ENCODE measurements at regions not wholly inside any gene's neighbourhood (a gene's known extent, or its start where the extent isn't known, plus 50 kb on each side); places are given as distances from the start of the nearest gene placed in this dataset.

GRCh38 chr6:126767711-126768110 lies 350.8 kb upstream of the RSPO3 start:
- Histone ChIP-seq H4K20me1 (ENCODE audit: insufficient read depth, low read length) (no peaks in the 10 kb centered on the region), H3K79me2 (ENCODE audit: insufficient read depth, low read length) (no peaks in the 10 kb centered on the region), H3K9me3 (ENCODE audit: low read depth, low read length) (no peaks in the 10 kb centered on the region), H3K27me3 (ENCODE audit: insufficient read depth, low read length) (no peaks in the 10 kb centered on the region), H3K4me2 (ENCODE audit: insufficient read depth, low read length) (no peak overlapping the region), H3K36me3 (ENCODE audit: insufficient read depth, low read length) (no peaks in the 10 kb centered on the region), H3K4me3 (ENCODE audit: insufficient read depth, low read length) (no peak overlapping the region), H3K27ac (ENCODE audit: low read depth, low read length) (no peak overlapping the region), H2AFZ (ENCODE audit: low read length) (no peak overlapping the region), H3K4me1 (ENCODE audit: insufficient read depth, low read length) (no peaks in the 10 kb centered on the region)
- no peak for TF ChIP-seq CTCF (IDR thresholded peaks at IDR 0.05; ENCODE audit: extremely low read depth, low read depth, low read length)
- DNase-seq (ENCODE audit: insufficient read length, low spot score, missing footprints) = no peak

GRCh38 chr6:126770176-126770575 lies 348.3 kb upstream of the RSPO3 start:
- Histone ChIP-seq H3K4me3 (ENCODE audit: insufficient read depth, low read length) (no peak overlapping the region), H3K27ac (ENCODE audit: low read depth, low read length) (no peak overlapping the region), H3K79me2 (ENCODE audit: insufficient read depth, low read length) (no peaks in the 10 kb centered on the region), H2AFZ (ENCODE audit: low read length) (no peak overlapping the region), H4K20me1 (ENCODE audit: insufficient read depth, low read length) (no peaks in the 10 kb centered on the region), H3K4me2 (ENCODE audit: insufficient read depth, low read length) (no peak overlapping the region), H3K36me3 (ENCODE audit: insufficient read depth, low read length) (no peaks in the 10 kb centered on the region), H3K9me3 (ENCODE audit: low read depth, low read length) (no peaks in the 10 kb centered on the region), H3K4me1 (ENCODE audit: insufficient read depth, low read length) (no peaks in the 10 kb centered on the region), H3K27me3 (ENCODE audit: insufficient read depth, low read length) (no peaks in the 10 kb centered on the region)
- no peak for DNase-seq (ENCODE audit: insufficient read length, low spot score, missing footprints)
- TF ChIP-seq CTCF (IDR thresholded peaks at IDR 0.05; ENCODE audit: extremely low read depth, low read depth, low read length) = no peak

GRCh38 chr6:126773112-126773805 lies 345.2 kb upstream of the RSPO3 start:
- Histone ChIP-seq H4K20me1 (ENCODE audit: insufficient read depth, low read length) (no peaks in the 10 kb centered on the region), H3K4me2 (ENCODE audit: insufficient read depth, low read length) (no peak overlapping the region), H3K4me1 (ENCODE audit: insufficient read depth, low read length) (no peaks in the 10 kb centered on the region), H3K4me3 (ENCODE audit: insufficient read depth, low read length) (no peak overlapping the region), H3K27ac (ENCODE audit: low read depth, low read length) (no peak overlapping the region), H2AFZ (ENCODE audit: low read length) (no peak overlapping the region), H3K9me3 (ENCODE audit: low read depth, low read length) (no peaks in the 10 kb centered on the region), H3K36me3 (ENCODE audit: insufficient read depth, low read length) (no peaks in the 10 kb centered on the region), H3K79me2 (ENCODE audit: insufficient read depth, low read length) (no peaks in the 10 kb centered on the region), H3K27me3 (ENCODE audit: insufficient read depth, low read length) (no peaks in the 10 kb centered on the region)
- no peak for TF ChIP-seq CTCF (IDR thresholded peaks at IDR 0.05; ENCODE audit: extremely low read depth, low read depth, low read length)
- no peak for DNase-seq (ENCODE audit: insufficient read length, low spot score, missing footprints)

GRCh38 chr6:126779331-126779730 lies 339.1 kb upstream of the RSPO3 start:
- Histone ChIP-seq H3K9me3 (ENCODE audit: low read depth, low read length) (no peaks in the 10 kb centered on the region), H3K4me3 (ENCODE audit: insufficient read depth, low read length) (no peak overlapping the region), H2AFZ (ENCODE audit: low read length) (no peak overlapping the region), H3K27me3 (ENCODE audit: insufficient read depth, low read length) (no peaks in the 10 kb centered on the region), H3K4me1 (ENCODE audit: insufficient read depth, low read length) (no peaks in the 10 kb centered on the region), H3K4me2 (ENCODE audit: insufficient read depth, low read length) (no peak overlapping the region), H4K20me1 (ENCODE audit: insufficient read depth, low read length) (no peaks in the 10 kb centered on the region), H3K36me3 (ENCODE audit: insufficient read depth, low read length) (no peaks in the 10 kb centered on the region), H3K79me2 (ENCODE audit: insufficient read depth, low read length) (no peaks in the 10 kb centered on the region), H3K27ac (ENCODE audit: low read depth, low read length) (no peak overlapping the region)
- no peak for DNase-seq (ENCODE audit: insufficient read length, low spot score, missing footprints)
- no peak for TF ChIP-seq CTCF (IDR thresholded peaks at IDR 0.05; ENCODE audit: extremely low read depth, low read depth, low read length)

Data from osteoblast (primary cell).